H9 (cell line): ENCODE measurements at regions not wholly inside any gene's neighbourhood (a gene's known extent, or its start where the extent isn't known, plus 50 kb on each side); places are given as distances from the start of the nearest gene placed in this dataset.

ENCODE experiments used
- DNase-seq: peaks from one replicate; pipeline ENCODE4 v3.0.0-alpha.2; 2017
- H2AFZ ChIP-seq: one replicate; pipeline ENCODE4 v1.6.1; 2013; ENCODE audit warnings: mild to moderate bottlenecking, low read length, control low read depth, moderate library complexity
- H2AK5ac ChIP-seq: 2 replicates; pipeline ENCODE4 v1.6.1; 2013; ENCODE audit warnings: low read length, control low read depth, mixed read lengths; ENCODE audit not compliant: insufficient read length
- H2BK120ac ChIP-seq: one replicate; pipeline ENCODE4 v1.6.1; 2013; ENCODE audit warnings: low read depth, mild to moderate bottlenecking, low read length, control low read depth, inconsistent platforms; ENCODE audit not compliant: poor library complexity, severe bottlenecking
- H2BK12ac ChIP-seq: 2 replicates; pipeline ENCODE4 v1.6.1; 2013; ENCODE audit warnings: low read length, control low read depth, mixed read lengths, low read depth; ENCODE audit not compliant: insufficient read length
- H2BK15ac ChIP-seq: 2 replicates; pipeline ENCODE4 v1.6.1; 2013; ENCODE audit warnings: low read depth, low read length, control low read depth
- H2BK20ac ChIP-seq: one replicate; pipeline ENCODE4 v1.6.1; 2013; ENCODE audit warnings: low read depth, mild to moderate bottlenecking, low read length, control low read depth, inconsistent platforms; ENCODE audit not compliant: poor library complexity, severe bottlenecking
- H2BK5ac ChIP-seq: 2 replicates; pipeline ENCODE4 v1.6.1; 2013; ENCODE audit warnings: low read length, control low read depth, mixed read lengths; ENCODE audit not compliant: insufficient read length
- H3K14ac ChIP-seq: 2 replicates; pipeline ENCODE4 v1.6.1; 2013; ENCODE audit warnings: low read length, control low read depth; ENCODE audit not compliant: insufficient read depth
- H3K18ac ChIP-seq: 2 replicates; pipeline ENCODE4 v1.6.1; 2013; ENCODE audit warnings: low read depth, mild to moderate bottlenecking, mixed read lengths, low read length, control low read depth; ENCODE audit not compliant: insufficient read length
- H3K23ac ChIP-seq: 2 replicates; pipeline ENCODE4 v1.6.1; 2013; ENCODE audit warnings: low read length, control low read depth, mixed read lengths, low read depth; ENCODE audit not compliant: insufficient read length
- H3K23me2 ChIP-seq: 2 replicates; pipeline ENCODE4 v1.6.1; 2013; ENCODE audit warnings: low read depth, mild to moderate bottlenecking, mixed read lengths, low read length, control low read depth; ENCODE audit not compliant: insufficient read length, poor library complexity, severe bottlenecking
- H3K27ac ChIP-seq: 2 replicates; pipeline ENCODE4 v1.5.1; 2013; ENCODE audit warnings: low read length, control low read depth, mixed read lengths, low read depth; ENCODE audit not compliant: insufficient read length
- H3K27me3 ChIP-seq: 2 replicates; pipeline ENCODE4 v1.6.1; 2013; ENCODE audit warnings: low read length, control low read depth, inconsistent platforms; ENCODE audit not compliant: insufficient read depth
- H3K4ac ChIP-seq: 2 replicates; pipeline ENCODE4 v1.6.1; 2013; ENCODE audit warnings: low read depth, mild to moderate bottlenecking, control low read depth, inconsistent platforms, low read length, moderate library complexity
- H3K4me1 ChIP-seq: 2 replicates; pipeline ENCODE4 v1.6.1; 2013; ENCODE audit warnings: low read length, control low read depth, inconsistent platforms; ENCODE audit not compliant: insufficient read depth
- H3K4me2 ChIP-seq: 2 replicates; pipeline ENCODE4 v1.6.1; 2013; ENCODE audit warnings: low read length, control low read depth, mixed read lengths; ENCODE audit not compliant: insufficient read length, insufficient read depth
- H3K56ac ChIP-seq: 2 replicates; pipeline ENCODE4 v1.6.1; 2013; ENCODE audit warnings: low read depth, mild to moderate bottlenecking, mixed read lengths, low read length, control low read depth; ENCODE audit not compliant: insufficient read length
- H3K79me1 ChIP-seq: 2 replicates; pipeline ENCODE4 v1.6.1; 2013; ENCODE audit warnings: low read depth, mild to moderate bottlenecking, moderate library complexity, low read length, control low read depth, inconsistent platforms; ENCODE audit not compliant: insufficient read depth, poor library complexity, severe bottlenecking
- H3K79me2 ChIP-seq: 2 replicates; pipeline ENCODE4 v1.6.1; 2013; ENCODE audit warnings: low read length, control low read depth, inconsistent platforms; ENCODE audit not compliant: insufficient read depth
- H3K9ac ChIP-seq: 2 replicates; pipeline ENCODE4 v1.6.1; 2013; ENCODE audit warnings: low read length, control low read depth, mixed read lengths; ENCODE audit not compliant: insufficient read length; ENCODE audit errors: extremely low read depth
- H3K9me3 ChIP-seq: one replicate; pipeline ENCODE4 v1.6.1; 2013; ENCODE audit warnings: low read depth, low read length, inconsistent platforms; ENCODE audit not compliant: control insufficient read depth
- H3T11ph ChIP-seq: one replicate; pipeline ENCODE4 v1.6.1; 2013; ENCODE audit warnings: mild to moderate bottlenecking, low read length, control low read depth, inconsistent platforms
- H4K20me1 ChIP-seq: one replicate; pipeline ENCODE4 v1.6.1; 2013; ENCODE audit not compliant: control insufficient read depth, insufficient read length, insufficient read depth
- H4K5ac ChIP-seq: 2 replicates; pipeline ENCODE4 v1.6.1; 2013; ENCODE audit warnings: low read depth, mild to moderate bottlenecking, mixed read lengths, low read length, control low read depth; ENCODE audit not compliant: insufficient read length
- H4K8ac ChIP-seq: replicated peaks from 2 replicates; pipeline ENCODE4 v1.6.1; 2013; ENCODE audit warnings: low read length, control low read depth, mixed read lengths, low read depth; ENCODE audit not compliant: insufficient read length
- H4K91ac ChIP-seq: 2 replicates; pipeline ENCODE4 v1.6.1; 2013; ENCODE audit warnings: low read depth, mild to moderate bottlenecking, moderate library complexity, mixed read lengths, low read length, control low read depth; ENCODE audit not compliant: insufficient read length
- H3K27ac Mint-ChIP-seq, 3 experiments: 2 replicates in 2 of 3; 3 replicates in 1 of 3; pipeline ENCODE4 v1.8.0; 2020 to 2021; ENCODE audit warnings: mixed read lengths in 3 of 3, mild to moderate bottlenecking in 1 of 3, moderate library complexity in 1 of 3
- H3K27me3 Mint-ChIP-seq: 2 replicates; pipeline ENCODE4 v1.8.0; 2021; ENCODE audit warnings: low read depth, mild to moderate bottlenecking, moderate library complexity, mixed read lengths
- H3K36me3 Mint-ChIP-seq, 3 experiments: 2 replicates in 2 of 3; 3 replicates in 1 of 3; pipeline ENCODE4 v1.8.0; 2020 to 2021; ENCODE audit warnings: low read depth in 3 of 3, mixed read lengths in 3 of 3; ENCODE audit not compliant: insufficient read depth in 1 of 3
- H3K4me1 Mint-ChIP-seq, 2 experiments: 2 replicates each; pipeline ENCODE4 v1.8.0; 2020; ENCODE audit warnings: mixed read lengths in 2 of 2
- H3K4me3 Mint-ChIP-seq, 2 experiments: 2 replicates in 1 of 2; 3 replicates in 1 of 2; pipeline ENCODE4 v1.8.0; 2020 to 2021; ENCODE audit warnings: mild to moderate bottlenecking in 2 of 2, mixed read lengths in 2 of 2, moderate library complexity in 1 of 2
- H3K9me3 Mint-ChIP-seq, 2 experiments: 2 replicates in 1 of 2; 3 replicates in 1 of 2; pipeline ENCODE4 v1.8.0; 2020; ENCODE audit warnings: mild to moderate bottlenecking in 2 of 2, mixed read lengths in 2 of 2, moderate library complexity in 1 of 2
- WGBS: extraction: QIAGEN DNeasy Blood & Tissue Kit; methylation state at CpG from one replicate; pipeline ENCODE4 v1.1.7; 2013; ENCODE audit warnings: missing lambda C conversion rate, low lambda C conversion rate, mixed read lengths; ENCODE audit not compliant: insufficient read length; ENCODE audit errors: extremely low coverage; 5-methylcytosine and 5-hydroxymethylcytosine counted together
- TF ChIP-seq, protein P1 (sequence below): fragments of 200-600 bp; sonication (generic); conservative IDR thresholded peaks from 3 replicates; pipeline ENCODE4 v1.8.0; 2021; ENCODE audit warnings: antibody characterized with exemption, mild to moderate bottlenecking

DNA sequence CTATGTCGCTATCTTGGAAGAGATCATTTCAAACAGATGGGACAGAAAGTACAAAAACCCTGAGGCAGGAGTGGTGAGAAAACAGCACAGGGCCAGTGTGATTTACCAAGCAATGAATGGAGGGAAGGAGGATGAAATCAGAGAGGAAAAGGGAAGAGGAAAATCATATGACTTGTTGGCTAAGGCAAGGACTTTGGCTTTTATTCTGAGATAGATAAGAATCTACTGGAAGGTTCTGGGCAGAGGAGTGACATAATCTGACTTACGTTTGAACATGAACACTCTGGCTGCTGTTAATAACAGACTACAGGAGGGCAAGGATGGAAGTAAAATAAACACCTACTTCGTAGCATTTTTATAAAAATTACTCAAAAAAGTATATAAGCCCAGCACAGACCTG, 207.8 kb upstream of the SLC7A11 start:
- Histone ChIP-seq H3K23me2 (no peaks in the 10 kb centered on the region), H3K4me2 (no peak overlapping the region), H2BK12ac (no peak overlapping the region), H2BK15ac (no peak overlapping the region), H3K56ac (no peak overlapping the region), H2AK5ac (no peak overlapping the region), H3K14ac (no peak overlapping the region), H3K27ac (no peak overlapping the region), H4K5ac (no peak overlapping the region), H4K91ac (no peak overlapping the region), H3K4ac (no peak overlapping the region), H3K79me1 (no peaks in the 10 kb centered on the region), H3K9me3 (no peaks in the 10 kb centered on the region), H3K18ac (no peak overlapping the region), H3K27me3 (no peaks in the 10 kb centered on the region), H4K8ac (no peak overlapping the region), H3K23ac (no peak overlapping the region), H3K4me1 (no peaks in the 10 kb centered on the region), H2BK5ac (no peak overlapping the region), H4K20me1 (no peaks in the 10 kb centered on the region), H3K9ac (no peak overlapping the region), H3K79me2 (no peaks in the 10 kb centered on the region), H2BK120ac (no peak overlapping the region), H3T11ph (no peak overlapping the region), H2BK20ac (no peak overlapping the region), H2AFZ (no peak overlapping the region)
- Mint-ChIP-seq H3K4me3 (no peak overlapping the region), H3K4me1 (peaks cover 3 to 4% of the 10 kb centered on the region in 2 experiments; a peak in 3 of 4 replicates), H3K9me3 (no peaks in the 10 kb centered on the region), H3K27ac (no peak overlapping the region), H3K27me3 (no peaks in the 10 kb centered on the region), H3K36me3 (no peaks in the 10 kb centered on the region)
- DNase-seq, result no peak
- WGBS, result no CpG with 5 or more reads among the region's 3 CpGs
- TF ChIP-seq, protein P1, sequence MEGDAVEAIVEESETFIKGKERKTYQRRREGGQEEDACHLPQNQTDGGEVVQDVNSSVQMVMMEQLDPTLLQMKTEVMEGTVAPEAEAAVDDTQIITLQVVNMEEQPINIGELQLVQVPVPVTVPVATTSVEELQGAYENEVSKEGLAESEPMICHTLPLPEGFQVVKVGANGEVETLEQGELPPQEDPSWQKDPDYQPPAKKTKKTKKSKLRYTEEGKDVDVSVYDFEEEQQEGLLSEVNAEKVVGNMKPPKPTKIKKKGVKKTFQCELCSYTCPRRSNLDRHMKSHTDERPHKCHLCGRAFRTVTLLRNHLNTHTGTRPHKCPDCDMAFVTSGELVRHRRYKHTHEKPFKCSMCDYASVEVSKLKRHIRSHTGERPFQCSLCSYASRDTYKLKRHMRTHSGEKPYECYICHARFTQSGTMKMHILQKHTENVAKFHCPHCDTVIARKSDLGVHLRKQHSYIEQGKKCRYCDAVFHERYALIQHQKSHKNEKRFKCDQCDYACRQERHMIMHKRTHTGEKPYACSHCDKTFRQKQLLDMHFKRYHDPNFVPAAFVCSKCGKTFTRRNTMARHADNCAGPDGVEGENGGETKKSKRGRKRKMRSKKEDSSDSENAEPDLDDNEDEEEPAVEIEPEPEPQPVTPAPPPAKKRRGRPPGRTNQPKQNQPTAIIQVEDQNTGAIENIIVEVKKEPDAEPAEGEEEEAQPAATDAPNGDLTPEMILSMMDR, result no peak
